ENCODE measurements at regions not wholly inside any gene's neighbourhood (a gene's known extent, or its start where the extent isn't known, plus 50 kb on each side); places are given as distances from the start of the nearest gene placed in this dataset.

GRCh38 chr2:187139469-187139868 is 290.5 kb upstream of the ZSWIM2 start:
- no peaks in the 10 kb centered on the region for H3K4me1 ChIP-seq (ENCODE audit: insufficient read depth, low read length)
- H3K36me3 ChIP-seq (ENCODE audit: insufficient read depth, low read length): no peaks in the 10 kb centered on the region
- no peak overlapping the region for H3K9ac ChIP-seq (ENCODE audit: low read depth, low read length)
- 0 out of 2 replicates have a peak, but pooled peaks cover 2% of the 10 kb centered on the region for H3K9me3 ChIP-seq (ENCODE audit: control insufficient read depth, insufficient read depth, low read length)

GRCh38 chr2:187138265-187138664 is 289.3 kb upstream of the ZSWIM2 start:
- H3K9me3 ChIP-seq (ENCODE audit: control insufficient read depth, insufficient read depth, low read length): 0 out of 2 replicates have a peak, but pooled peaks cover 2% of the 10 kb centered on the region
- no peaks in the 10 kb centered on the region for H3K36me3 ChIP-seq (ENCODE audit: insufficient read depth, low read length)
- H3K9ac ChIP-seq (ENCODE audit: low read depth, low read length): no peak overlapping the region
- no peaks in the 10 kb centered on the region for H3K4me1 ChIP-seq (ENCODE audit: insufficient read depth, low read length)

- Histone ChIP-seq H3K36me3 (ENCODE audit: insufficient read depth, low read length) (no peaks in the 10 kb centered on the region), H3K9ac (ENCODE audit: low read depth, low read length) (no peak overlapping the region), H3K9me3 (ENCODE audit: control insufficient read depth, insufficient read depth, low read length) (0 out of 2 replicates have a peak, but pooled peaks cover 2% of the 10 kb centered on the region), H3K4me1 (ENCODE audit: insufficient read depth, low read length) (no peaks in the 10 kb centered on the region)
Observed at GRCh38 chr2:187136646-187137045, 287.7 kb upstream of the ZSWIM2 start.

GRCh38 chr2:187134306-187134705 is 285.3 kb upstream of the ZSWIM2 start:
- Histone ChIP-seq H3K36me3 (ENCODE audit: insufficient read depth, low read length) (no peaks in the 10 kb centered on the region), H3K9me3 (ENCODE audit: control insufficient read depth, insufficient read depth, low read length) (no peaks in the 10 kb centered on the region), H3K4me1 (ENCODE audit: insufficient read depth, low read length) (no peaks in the 10 kb centered on the region), H3K9ac (ENCODE audit: low read depth, low read length) (no peak overlapping the region)

- no peaks in the 10 kb centered on the region for H3K9me3 ChIP-seq (ENCODE audit: control insufficient read depth, insufficient read depth, low read length)
- no peaks in the 10 kb centered on the region for H3K4me1 ChIP-seq (ENCODE audit: insufficient read depth, low read length)
- H3K9ac ChIP-seq (ENCODE audit: low read depth, low read length): no peak overlapping the region
- H3K36me3 ChIP-seq (ENCODE audit: insufficient read depth, low read length): no peaks in the 10 kb centered on the region
Observed at GRCh38 chr2:187129868-187130267, 280.9 kb upstream of the ZSWIM2 start.

- Histone ChIP-seq H3K4me1 (ENCODE audit: insufficient read depth, low read length) (no peaks in the 10 kb centered on the region), H3K9me3 (ENCODE audit: control insufficient read depth, insufficient read depth, low read length) (no peaks in the 10 kb centered on the region), H3K36me3 (ENCODE audit: insufficient read depth, low read length) (no peaks in the 10 kb centered on the region), H3K9ac (ENCODE audit: low read depth, low read length) (no peak overlapping the region)
Observed at GRCh38 chr2:187129306-187129705, 280.3 kb upstream of the ZSWIM2 start.

- Histone ChIP-seq H3K9me3 (ENCODE audit: control insufficient read depth, insufficient read depth, low read length) (no peaks in the 10 kb centered on the region), H3K4me1 (ENCODE audit: insufficient read depth, low read length) (no peaks in the 10 kb centered on the region), H3K36me3 (ENCODE audit: insufficient read depth, low read length) (no peaks in the 10 kb centered on the region), H3K9ac (ENCODE audit: low read depth, low read length) (no peak overlapping the region)
Observed at GRCh38 chr2:187126247-187127005, 277.5 kb upstream of the ZSWIM2 start.

GRCh38 chr2:187125318-187125717 is 276.3 kb upstream of the ZSWIM2 start:
- Histone ChIP-seq H3K4me1 (ENCODE audit: insufficient read depth, low read length) (no peaks in the 10 kb centered on the region), H3K9ac (ENCODE audit: low read depth, low read length) (no peak overlapping the region), H3K36me3 (ENCODE audit: insufficient read depth, low read length) (no peaks in the 10 kb centered on the region), H3K9me3 (ENCODE audit: control insufficient read depth, insufficient read depth, low read length) (no peaks in the 10 kb centered on the region)

GRCh38 chr2:187124529-187124928 is 275.6 kb upstream of the ZSWIM2 start:
- Histone ChIP-seq H3K36me3 (ENCODE audit: insufficient read depth, low read length) (no peaks in the 10 kb centered on the region), H3K4me1 (ENCODE audit: insufficient read depth, low read length) (no peaks in the 10 kb centered on the region), H3K9me3 (ENCODE audit: control insufficient read depth, insufficient read depth, low read length) (no peaks in the 10 kb centered on the region), H3K9ac (ENCODE audit: low read depth, low read length) (no peak overlapping the region)

GRCh38 chr2:187118331-187119099 is 269.5 kb upstream of the ZSWIM2 start:
- H3K9me3 ChIP-seq (ENCODE audit: control insufficient read depth, insufficient read depth, low read length): no peaks in the 10 kb centered on the region
- no peak overlapping the region for H3K9ac ChIP-seq (ENCODE audit: low read depth, low read length)
- no peaks in the 10 kb centered on the region for H3K4me1 ChIP-seq (ENCODE audit: insufficient read depth, low read length)
- no peaks in the 10 kb centered on the region for H3K36me3 ChIP-seq (ENCODE audit: insufficient read depth, low read length)

- Histone ChIP-seq H3K36me3 (ENCODE audit: insufficient read depth, low read length) (no peaks in the 10 kb centered on the region), H3K9ac (ENCODE audit: low read depth, low read length) (no peak overlapping the region), H3K4me1 (ENCODE audit: insufficient read depth, low read length) (no peaks in the 10 kb centered on the region), H3K9me3 (ENCODE audit: control insufficient read depth, insufficient read depth, low read length) (no peaks in the 10 kb centered on the region)
Observed at GRCh38 chr2:187117483-187117882, 268.5 kb upstream of the ZSWIM2 start.

GRCh38 chr2:187115627-187116026 is 266.7 kb upstream of the ZSWIM2 start:
- Histone ChIP-seq H3K9me3 (ENCODE audit: control insufficient read depth, insufficient read depth, low read length) (no peaks in the 10 kb centered on the region), H3K9ac (ENCODE audit: low read depth, low read length) (no peak overlapping the region), H3K36me3 (ENCODE audit: insufficient read depth, low read length) (no peaks in the 10 kb centered on the region)

GRCh38 chr2:187107001-187107400 is 258.0 kb upstream of the ZSWIM2 start:
- no peaks in the 10 kb centered on the region for H3K36me3 ChIP-seq (ENCODE audit: insufficient read depth, low read length)
- no peaks in the 10 kb centered on the region for H3K9me3 ChIP-seq (ENCODE audit: control insufficient read depth, insufficient read depth, low read length)
- no peak overlapping the region for H3K9ac ChIP-seq (ENCODE audit: low read depth, low read length)
- H3K4me1 ChIP-seq (ENCODE audit: insufficient read depth, low read length): no peaks in the 10 kb centered on the region

More at GRCh38 chr2:187115627-187116026, 266.7 kb upstream of the ZSWIM2 start:
- no peaks in the 10 kb centered on the region for H3K4me1 ChIP-seq (ENCODE audit: insufficient read depth, low read length)

GRCh38 chr2:187105218-187105617 is 256.2 kb upstream of the ZSWIM2 start:
- Histone ChIP-seq H3K9ac (ENCODE audit: low read depth, low read length) (no peak overlapping the region), H3K36me3 (ENCODE audit: insufficient read depth, low read length) (no peaks in the 10 kb centered on the region), H3K9me3 (ENCODE audit: control insufficient read depth, insufficient read depth, low read length) (no peaks in the 10 kb centered on the region), H3K4me1 (ENCODE audit: insufficient read depth, low read length) (no peaks in the 10 kb centered on the region)

- H3K36me3 ChIP-seq (ENCODE audit: insufficient read depth, low read length): no peaks in the 10 kb centered on the region
- no peak overlapping the region for H3K9ac ChIP-seq (ENCODE audit: low read depth, low read length)
- H3K9me3 ChIP-seq (ENCODE audit: control insufficient read depth, insufficient read depth, low read length): no peaks in the 10 kb centered on the region
- no peaks in the 10 kb centered on the region for H3K4me1 ChIP-seq (ENCODE audit: insufficient read depth, low read length)
Observed at GRCh38 chr2:187102381-187102780, 253.4 kb upstream of the ZSWIM2 start.
